ENCODE measurements at regions not wholly inside any gene's neighbourhood (a gene's known extent, or its start where the extent isn't known, plus 50 kb on each side); places are given as distances from the start of the nearest gene placed in this dataset.

DNA sequence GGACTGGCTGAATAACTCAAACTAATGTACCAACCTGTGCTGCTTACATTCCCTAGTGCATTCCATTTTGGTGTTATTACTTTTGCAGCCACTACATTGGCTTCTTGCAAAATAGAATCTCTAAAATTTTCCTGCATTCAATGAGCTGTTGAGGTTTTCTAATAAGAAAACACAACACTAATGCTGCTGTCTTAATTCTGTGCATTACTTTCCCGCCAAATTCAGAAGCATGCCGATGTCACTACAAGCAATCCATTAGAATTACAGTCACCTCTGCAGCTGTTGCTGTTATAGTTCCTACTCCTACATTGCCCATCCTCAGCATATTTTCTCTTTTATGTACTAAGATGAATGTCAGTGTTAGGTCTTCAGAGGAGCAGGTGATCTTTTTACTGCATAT, 359.5 kb downstream of the HACE1 start:
- WGBS (ENCODE audit: insufficient coverage) = 100% methylated on average over 1 of the region's 2 CpGs
- CTCF ChIA-PET = no interaction called here

DNA sequence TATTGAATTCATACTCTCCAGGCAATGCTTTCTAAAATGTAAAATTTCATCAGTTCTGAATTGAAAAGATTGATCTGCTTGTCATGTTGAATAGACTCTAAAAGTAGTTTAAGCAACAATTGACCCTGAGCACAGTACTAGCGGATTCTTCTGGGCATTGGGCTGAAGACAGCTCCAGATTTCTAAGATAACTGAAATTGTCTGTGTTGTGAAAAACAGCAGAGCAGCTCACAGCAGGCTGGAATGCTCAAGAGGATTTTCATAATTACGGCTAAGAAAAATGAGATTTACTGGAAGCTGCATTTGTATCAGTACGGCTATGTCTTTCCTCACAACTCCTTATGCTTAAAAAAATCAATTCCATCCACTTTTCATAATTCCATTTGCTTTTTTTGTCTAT, 373.7 kb downstream of the HACE1 start:
- WGBS (ENCODE audit: insufficient coverage) = 100% methylated on average over 1 of the region's 3 CpGs
- CTCF ChIA-PET = no interaction called here
- no peaks in the 10 kb centered on the region for H3K36me3 ChIP-seq (ENCODE audit: control insufficient read depth in 4 of 4, insufficient read depth in 4 of 4, low read length in 3 of 4)

More for the DNA sequence above, 359.5 kb downstream of the HACE1 start:
- no peak for DNase-seq
- no peaks in the 10 kb centered on the region for H3K36me3 ChIP-seq (ENCODE audit: control insufficient read depth in 4 of 4, insufficient read depth in 4 of 4, low read length in 3 of 4)
- POLR2A ChIA-PET = no interaction called here
- no peaks in the 10 kb centered on the region for H3K27me3 ChIP-seq (replicated peaks in 2 of 5; ENCODE audit: control insufficient read depth in 4 of 5, insufficient read depth in 5 of 5, low read length in 4 of 5)
- H3K27ac ChIP-seq (ENCODE audit: insufficient read depth in 1 of 2, low read depth in 1 of 2, low read length in 2 of 2, poor library complexity in 1 of 2, severe bottlenecking in 2 of 2) = no peak overlapping the region
- no peaks in the 10 kb centered on the region for H3K4me1 ChIP-seq (ENCODE audit: control extremely low read depth in 1 of 4, control insufficient read depth in 4 of 4, insufficient read depth in 4 of 4, low read length in 3 of 4)
- H3K4me3 ChIP-seq (ENCODE audit: control insufficient read depth in 1 of 7, extremely low read depth in 1 of 7, insufficient read depth in 4 of 7, low read depth in 2 of 7, low read length in 6 of 7) = no peak overlapping the region
- no peaks in the 10 kb centered on the region for H3K9me3 ChIP-seq (ENCODE audit: control extremely low read depth in 1 of 5, control insufficient read depth in 4 of 5, insufficient read depth in 2 of 5, low read depth in 1 of 5, low read length in 4 of 5)

DNA sequence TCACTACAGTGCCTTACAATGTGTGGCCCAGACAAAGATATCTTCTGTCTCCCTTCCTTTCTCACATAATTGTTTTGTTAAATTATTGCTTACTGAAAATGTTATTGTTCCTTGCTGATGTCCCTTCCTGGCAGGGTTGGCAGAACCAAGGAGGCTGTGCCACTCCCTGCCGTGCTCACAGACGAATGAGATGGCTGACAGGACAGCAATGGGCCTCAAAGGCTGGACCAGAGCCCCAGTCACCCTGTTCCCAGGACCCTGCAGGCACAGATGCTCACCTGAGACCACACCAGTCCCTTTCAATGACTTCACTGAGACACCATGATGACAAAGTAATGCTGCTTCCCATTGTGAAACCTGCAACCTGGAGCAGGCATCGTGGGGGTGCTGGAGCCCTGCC, 375.1 kb downstream of the HACE1 start:
- no peaks in the 10 kb centered on the region for H3K36me3 ChIP-seq (ENCODE audit: control insufficient read depth in 4 of 4, insufficient read depth in 4 of 4, low read length in 3 of 4)
- H3K27me3 ChIP-seq (replicated peaks in 2 of 5; ENCODE audit: control insufficient read depth in 4 of 5, insufficient read depth in 5 of 5, low read length in 4 of 5) = peaks cover 0 to 11% (median 2%) of the 10 kb centered on the region in 5 experiments
- no peaks in the 10 kb centered on the region for H3K4me1 ChIP-seq (ENCODE audit: control extremely low read depth in 1 of 4, control insufficient read depth in 4 of 4, insufficient read depth in 4 of 4, low read length in 3 of 4)
- ChIA-PET CTCF (no interaction called here), POLR2A (no interaction called here)
- H3K27ac ChIP-seq (ENCODE audit: insufficient read depth in 1 of 2, low read depth in 1 of 2, low read length in 2 of 2, poor library complexity in 1 of 2, severe bottlenecking in 2 of 2) = no peak overlapping the region
- H3K9me3 ChIP-seq (ENCODE audit: control extremely low read depth in 1 of 5, control insufficient read depth in 4 of 5, insufficient read depth in 2 of 5, low read depth in 1 of 5, low read length in 4 of 5) = no peaks in the 10 kb centered on the region
- no peak for DNase-seq
- H3K4me3 ChIP-seq (ENCODE audit: control insufficient read depth in 1 of 7, extremely low read depth in 1 of 7, insufficient read depth in 4 of 7, low read depth in 2 of 7, low read length in 6 of 7) = no peak overlapping the region
- 85% methylated on average over 3 of the region's 3 CpGs for WGBS (ENCODE audit: insufficient coverage)

More for the DNA sequence above, 373.7 kb downstream of the HACE1 start:
- DNase-seq = no peak
- Histone ChIP-seq H3K4me1 (ENCODE audit: control extremely low read depth in 1 of 4, control insufficient read depth in 4 of 4, insufficient read depth in 4 of 4, low read length in 3 of 4) (no peaks in the 10 kb centered on the region), H3K9me3 (ENCODE audit: control extremely low read depth in 1 of 5, control insufficient read depth in 4 of 5, insufficient read depth in 2 of 5, low read depth in 1 of 5, low read length in 4 of 5) (no peaks in the 10 kb centered on the region), H3K27ac (ENCODE audit: insufficient read depth in 1 of 2, low read depth in 1 of 2, low read length in 2 of 2, poor library complexity in 1 of 2, severe bottlenecking in 2 of 2) (no peak overlapping the region), H3K4me3 (ENCODE audit: control insufficient read depth in 1 of 7, extremely low read depth in 1 of 7, insufficient read depth in 4 of 7, low read depth in 2 of 7, low read length in 6 of 7) (no peak overlapping the region), H3K27me3 (replicated peaks in 2 of 5; ENCODE audit: control insufficient read depth in 4 of 5, insufficient read depth in 5 of 5, low read length in 4 of 5) (peaks cover 0 to 4% (median 0%) of the 10 kb centered on the region in 5 experiments)
- POLR2A ChIA-PET = no interaction called here

DNA sequence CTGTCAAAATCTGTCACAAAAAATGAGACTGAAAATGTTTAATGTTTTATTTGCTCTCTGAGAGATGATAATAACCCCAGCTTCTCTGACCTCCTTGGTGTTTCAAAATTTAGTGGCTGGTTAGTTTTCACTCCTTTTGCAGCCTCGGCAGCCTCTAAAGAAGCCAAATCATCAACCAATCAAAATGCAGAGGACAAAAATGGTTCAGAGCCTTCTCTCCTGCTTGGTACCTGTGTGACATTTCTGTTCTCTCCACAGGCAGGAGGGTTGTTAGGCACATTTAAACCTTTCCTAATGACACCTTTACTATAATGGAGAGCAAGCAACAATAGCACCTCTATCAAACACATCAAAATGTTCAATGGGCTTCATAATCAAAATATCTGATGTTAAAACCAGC, 375.5 kb downstream of the HACE1 start:
- Histone ChIP-seq H3K9me3 (ENCODE audit: control extremely low read depth in 1 of 5, control insufficient read depth in 4 of 5, insufficient read depth in 2 of 5, low read depth in 1 of 5, low read length in 4 of 5) (no peaks in the 10 kb centered on the region), H3K36me3 (ENCODE audit: control insufficient read depth in 4 of 4, insufficient read depth in 4 of 4, low read length in 3 of 4) (no peaks in the 10 kb centered on the region), H3K27me3 (replicated peaks in 2 of 5; ENCODE audit: control insufficient read depth in 4 of 5, insufficient read depth in 5 of 5, low read length in 4 of 5) (peaks cover 0 to 11% (median 2%) of the 10 kb centered on the region in 5 experiments), H3K4me3 (ENCODE audit: control insufficient read depth in 1 of 7, extremely low read depth in 1 of 7, insufficient read depth in 4 of 7, low read depth in 2 of 7, low read length in 6 of 7) (no peak overlapping the region), H3K4me1 (ENCODE audit: control extremely low read depth in 1 of 4, control insufficient read depth in 4 of 4, insufficient read depth in 4 of 4, low read length in 3 of 4) (no peaks in the 10 kb centered on the region), H3K27ac (ENCODE audit: insufficient read depth in 1 of 2, low read depth in 1 of 2, low read length in 2 of 2, poor library complexity in 1 of 2, severe bottlenecking in 2 of 2) (no peak overlapping the region)
- no peak for DNase-seq
- WGBS (ENCODE audit: insufficient coverage) = 100% methylated on average over 1 of the region's 1 CpG
- CTCF ChIA-PET = no interaction called here
- POLR2A ChIA-PET = no interaction called here

DNA sequence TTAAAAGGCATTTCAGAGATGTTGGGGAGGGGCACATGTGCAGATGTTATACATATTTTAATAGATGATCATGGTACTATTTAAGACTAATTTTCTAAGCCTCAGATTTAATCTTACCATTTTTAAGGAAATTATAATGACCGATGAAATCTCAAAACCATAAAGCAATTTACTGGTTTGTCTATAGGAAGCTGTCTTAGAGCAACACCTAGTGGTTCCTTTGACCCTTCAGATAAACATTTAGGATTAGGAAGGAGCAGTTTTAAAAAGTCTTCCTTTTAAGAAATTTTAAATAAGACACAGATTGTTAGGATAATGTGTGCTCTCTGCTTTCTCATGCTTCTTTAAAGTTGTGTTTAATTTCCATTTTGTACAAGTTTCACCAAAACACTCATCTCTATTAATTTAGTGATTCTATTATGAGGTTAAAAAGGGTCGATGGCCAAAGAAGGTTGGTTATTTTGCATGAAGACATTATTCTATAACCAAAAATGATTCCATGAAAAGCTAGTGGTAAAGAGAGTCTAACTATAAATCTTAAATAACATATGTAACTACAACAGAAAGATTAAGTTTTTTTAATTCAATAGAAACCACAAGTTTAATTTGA, 376.4 kb downstream of the HACE1 start:
- Histone ChIP-seq H3K4me1 (ENCODE audit: control extremely low read depth in 1 of 4, control insufficient read depth in 4 of 4, insufficient read depth in 4 of 4, low read length in 3 of 4) (no peaks in the 10 kb centered on the region), H3K36me3 (ENCODE audit: control insufficient read depth in 4 of 4, insufficient read depth in 4 of 4, low read length in 3 of 4) (no peaks in the 10 kb centered on the region), H3K27me3 (replicated peaks in 2 of 5; ENCODE audit: control insufficient read depth in 4 of 5, insufficient read depth in 5 of 5, low read length in 4 of 5) (peaks cover 0 to 15% (median 2%) of the 10 kb centered on the region in 5 experiments), H3K9me3 (ENCODE audit: control extremely low read depth in 1 of 5, control insufficient read depth in 4 of 5, insufficient read depth in 2 of 5, low read depth in 1 of 5, low read length in 4 of 5) (no peaks in the 10 kb centered on the region), H3K27ac (ENCODE audit: insufficient read depth in 1 of 2, low read depth in 1 of 2, low read length in 2 of 2, poor library complexity in 1 of 2, severe bottlenecking in 2 of 2) (no peak overlapping the region), H3K4me3 (ENCODE audit: control insufficient read depth in 1 of 7, extremely low read depth in 1 of 7, insufficient read depth in 4 of 7, low read depth in 2 of 7, low read length in 6 of 7) (no peak overlapping the region)
- CTCF ChIA-PET = interaction anchor here (1.4 kb wide), 1 partner anchor 44 kb away, joined by 3 read pairs; no protein-coding TSS in a partner anchor
- WGBS (ENCODE audit: insufficient coverage) = no CpG with 5 or more reads among the region's 2 CpGs
- POLR2A ChIA-PET = no interaction called here
- peak in 2 of 3 donors; percentile 8 to 10 for DNase-seq

DNA sequence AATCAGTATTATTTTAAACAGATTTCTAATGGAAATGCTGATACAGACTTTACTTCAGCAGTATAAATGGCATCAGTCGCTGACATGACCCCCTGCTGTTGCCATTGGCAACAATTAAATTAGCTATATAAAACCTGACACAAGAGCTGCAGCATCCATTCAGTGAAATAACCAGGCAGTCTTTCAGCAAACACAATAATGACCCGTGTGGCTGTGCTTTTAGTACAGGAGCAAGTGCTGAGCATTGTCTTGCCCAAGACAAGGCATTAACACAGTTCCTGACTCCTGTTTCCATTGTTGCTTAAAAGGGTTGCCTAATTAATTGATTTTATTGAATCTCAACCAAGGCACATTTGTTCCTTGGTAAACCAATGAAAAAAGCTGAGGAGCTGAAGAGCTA, 382.1 kb downstream of the HACE1 start:
- no peaks in the 10 kb centered on the region for H3K9me3 ChIP-seq (ENCODE audit: control extremely low read depth in 1 of 5, control insufficient read depth in 4 of 5, insufficient read depth in 2 of 5, low read depth in 1 of 5, low read length in 4 of 5)
- CTCF ChIA-PET = no interaction called here
- H3K27me3 ChIP-seq (replicated peaks in 2 of 5; ENCODE audit: control insufficient read depth in 4 of 5, insufficient read depth in 5 of 5, low read length in 4 of 5) = peaks cover 0 to 27% (median 4%) of the 10 kb centered on the region in 5 experiments
- H3K4me3 ChIP-seq (ENCODE audit: control insufficient read depth in 1 of 7, extremely low read depth in 1 of 7, insufficient read depth in 4 of 7, low read depth in 2 of 7, low read length in 6 of 7) = no peak overlapping the region
- POLR2A ChIA-PET = no interaction called here
- WGBS (ENCODE audit: insufficient coverage) = 81% methylated on average over 2 of the region's 2 CpGs
- H3K4me1 ChIP-seq (ENCODE audit: control extremely low read depth in 1 of 4, control insufficient read depth in 4 of 4, insufficient read depth in 4 of 4, low read length in 3 of 4) = no peaks in the 10 kb centered on the region
- no peak for DNase-seq
- no peak overlapping the region for H3K27ac ChIP-seq (ENCODE audit: insufficient read depth in 1 of 2, low read depth in 1 of 2, low read length in 2 of 2, poor library complexity in 1 of 2, severe bottlenecking in 2 of 2)
- H3K36me3 ChIP-seq (ENCODE audit: control insufficient read depth in 4 of 4, insufficient read depth in 4 of 4, low read length in 3 of 4) = no peaks in the 10 kb centered on the region

DNA sequence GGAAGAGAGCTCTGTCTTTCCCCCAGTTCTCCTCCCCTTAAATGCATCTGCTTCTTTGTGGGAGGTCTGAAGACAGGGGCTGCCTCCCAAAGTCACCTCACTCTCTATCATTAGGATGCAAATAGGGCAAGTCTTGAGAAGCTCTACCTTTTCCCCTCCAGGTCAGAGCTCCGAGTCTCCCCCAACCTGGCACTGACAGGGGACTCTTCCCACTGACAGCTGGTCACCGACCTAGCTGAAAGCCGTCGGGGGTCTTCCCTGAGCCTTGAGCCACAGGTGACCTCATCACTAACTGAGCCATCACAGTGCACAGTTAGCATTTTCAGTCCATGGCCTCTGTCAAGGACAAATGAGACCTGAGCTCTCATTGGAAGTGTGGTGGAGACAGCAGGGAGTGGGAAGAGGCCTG, 386.7 kb downstream of the HACE1 start:
- Histone ChIP-seq H3K9me3 (ENCODE audit: control extremely low read depth in 1 of 5, control insufficient read depth in 4 of 5, insufficient read depth in 2 of 5, low read depth in 1 of 5, low read length in 4 of 5) (no peaks in the 10 kb centered on the region), H3K27me3 (replicated peaks in 2 of 5; ENCODE audit: control insufficient read depth in 4 of 5, insufficient read depth in 5 of 5, low read length in 4 of 5) (peaks cover 0 to 13% (median 2%) of the 10 kb centered on the region in 5 experiments), H3K36me3 (ENCODE audit: control insufficient read depth in 4 of 4, insufficient read depth in 4 of 4, low read length in 3 of 4) (no peaks in the 10 kb centered on the region), H3K27ac (ENCODE audit: insufficient read depth in 1 of 2, low read depth in 1 of 2, low read length in 2 of 2, poor library complexity in 1 of 2, severe bottlenecking in 2 of 2) (no peak overlapping the region), H3K4me3 (ENCODE audit: control insufficient read depth in 1 of 7, extremely low read depth in 1 of 7, insufficient read depth in 4 of 7, low read depth in 2 of 7, low read length in 6 of 7) (no peak overlapping the region), H3K4me1 (ENCODE audit: control extremely low read depth in 1 of 4, control insufficient read depth in 4 of 4, insufficient read depth in 4 of 4, low read length in 3 of 4) (no peaks in the 10 kb centered on the region)
- POLR2A ChIA-PET = no interaction called here
- DNase-seq = no peak
- 86% methylated on average over 1 of the region's 4 CpGs for WGBS (ENCODE audit: insufficient coverage)
- CTCF ChIA-PET = no interaction called here
